Vagina (tissue), 2 donors: ENCODE measurements at regions not wholly inside any gene's neighbourhood (a gene's known extent, or its start where the extent isn't known, plus 50 kb on each side); places are given as distances from the start of the nearest gene placed in this dataset.

ENCODE experiments used
- CTCF ChIP-seq, 3 experiments: fragments of 450-650 bp in 2 of 3; fragments of 200-600 bp in 1 of 3; sonication (generic) in 1 of 3; IDR thresholded peaks; one replicate each; pipeline ENCODE4 v1.5.1; 2017 to 2019; ENCODE audit warnings: antibody characterized with exemption in 3 of 3, mild to moderate bottlenecking in 2 of 3, moderate library complexity in 2 of 3
- POLR2A ChIP-seq, 2 donors: fragments of 450-650 bp; IDR thresholded peaks; one replicate each; pipeline ENCODE4 v1.6.1; 2017; ENCODE audit warnings: antibody characterized with exemption in 2 of 2, mild to moderate bottlenecking in 2 of 2, moderate library complexity in 2 of 2

- TF ChIP-seq POLR2A (IDR thresholded peaks at IDR 0.05) (no peak), CTCF (IDR thresholded peaks at IDR 0.05) (no peak)
These were observed 393.1 kb upstream of the KCNH7 start for GRCh38 chr2:163231666-163232065.
